GM19452 (cell line): ENCODE measurements at regions not wholly inside any gene's neighbourhood (a gene's known extent, or its start where the extent isn't known, plus 50 kb on each side); places are given as distances from the start of the nearest gene placed in this dataset.

Experiments used
- ATAC-seq: cut with Tn5 transposase; IDR thresholded peaks from one replicate; pipeline ENCODE4 v1.9.1; 2021; ENCODE audit not compliant: unreplicated experiment

GRCh38 chr3:110774496-110775265 lies 296.9 kb upstream of the NECTIN3 start:
- no peak for ATAC-seq

- no peak for ATAC-seq
These were observed 292.0 kb upstream of the NECTIN3 start for GRCh38 chr3:110779581-110779980.

GRCh38 chr3:110783541-110783940 lies 288.1 kb upstream of the NECTIN3 start:
- no peak for ATAC-seq

- ATAC-seq = no peak
These were observed 282.8 kb upstream of the NECTIN3 start for GRCh38 chr3:110788794-110789193.

- ATAC-seq = no peak
These were observed 282.3 kb upstream of the NECTIN3 start for GRCh38 chr3:110789315-110789714.

GRCh38 chr3:110790631-110791030 lies 281.0 kb upstream of the NECTIN3 start:
- no peak for ATAC-seq

GRCh38 chr3:110791995-110792686 lies 279.5 kb upstream of the NECTIN3 start:
- ATAC-seq = no peak

- no peak for ATAC-seq
These were observed 278.0 kb upstream of the NECTIN3 start for GRCh38 chr3:110793611-110794010.

GRCh38 chr3:110795163-110795562 lies 276.5 kb upstream of the NECTIN3 start:
- no peak for ATAC-seq

GRCh38 chr3:110799271-110799670 lies 272.3 kb upstream of the NECTIN3 start:
- ATAC-seq = no peak

GRCh38 chr3:110804856-110805255 lies 266.8 kb upstream of the NECTIN3 start:
- ATAC-seq = no peak

GRCh38 chr3:110806924-110807323 lies 264.7 kb upstream of the NECTIN3 start:
- ATAC-seq = no peak

GRCh38 chr3:110808630-110809029 lies 263.0 kb upstream of the NECTIN3 start:
- no peak for ATAC-seq

- ATAC-seq = no peak
These were observed 261.3 kb upstream of the NECTIN3 start for GRCh38 chr3:110810356-110810755.

- no peak for ATAC-seq
These were observed 260.6 kb upstream of the NECTIN3 start for GRCh38 chr3:110811050-110811449.

GRCh38 chr3:110813541-110813940 lies 258.1 kb upstream of the NECTIN3 start:
- ATAC-seq = no peak

- peak; percentile 82 for ATAC-seq
These were observed 257.2 kb upstream of the NECTIN3 start for GRCh38 chr3:110814170-110815007.

GRCh38 chr3:110815008-110815583 lies 256.5 kb upstream of the NECTIN3 start:
- ATAC-seq = no peak

GRCh38 chr3:110816008-110816407 lies 255.6 kb upstream of the NECTIN3 start:
- peak; percentile 47 for ATAC-seq

GRCh38 chr3:110821586-110821985 lies 250.0 kb upstream of the NECTIN3 start:
- no peak for ATAC-seq

GRCh38 chr3:110822971-110823370 lies 248.6 kb upstream of the NECTIN3 start:
- ATAC-seq = no peak
